SK-N-SH treated with all-trans-retinoic acid at 6 μM for 48 hours (cell line): ENCODE measurements at regions not wholly inside any gene's neighbourhood (a gene's known extent, or its start where the extent isn't known, plus 50 kb on each side); places are given as distances from the start of the nearest gene placed in this dataset.

Experiments
- ATAC-seq: fragments of 200-7000 bp; cut with Tn5 transposase; 3 replicates; pipeline ENCODE4 v1.9.1; 2020; ENCODE audit warnings: mild to moderate bottlenecking, moderate library complexity
- ARNTL ChIP-seq: fragments of 450-650 bp; formaldehyde crosslinking; IDR thresholded peaks from 2 replicates; pipeline ENCODE4 v1.5.0; 2020; ENCODE audit warnings: low read depth, mild to moderate bottlenecking, moderate library complexity, borderline replicate concordance
- BACH2 ChIP-seq: fragments of 250-450 bp; sonication (Bioruptor Pico); IDR thresholded peaks from 2 replicates; pipeline ENCODE4 v1.9.0; 2021; ENCODE audit warnings: mild to moderate bottlenecking, borderline replicate concordance
- CSDC2 ChIP-seq: fragments of 250-450 bp; sonication (Bioruptor Pico); IDR thresholded peaks from 2 replicates; pipeline ENCODE4 v1.5.0; 2020; ENCODE audit warnings: mild to moderate bottlenecking, moderate library complexity
- CSRNP3 ChIP-seq: fragments of 250-450 bp; sonication (Bioruptor Pico); IDR thresholded peaks from 2 replicates; pipeline ENCODE4 v1.5.1; 2021; ENCODE audit warnings: mild to moderate bottlenecking, moderate library complexity
- ESRRG ChIP-seq: fragments of 250-450 bp; sonication (Bioruptor Pico); IDR thresholded peaks from 2 replicates; pipeline ENCODE4 v1.6.1; 2021; ENCODE audit warnings: mild to moderate bottlenecking
- GLIS3 ChIP-seq: fragments of 250-450 bp; sonication (Bioruptor Pico); IDR thresholded peaks from 2 replicates; pipeline ENCODE4 v1.5.0; 2020; ENCODE audit warnings: mild to moderate bottlenecking, moderate library complexity
- ISL1 ChIP-seq: fragments of 250-450 bp; sonication (Bioruptor Pico); IDR thresholded peaks from 2 replicates; pipeline ENCODE4 v2.1.2; 2022; ENCODE audit warnings: mild to moderate bottlenecking, moderate library complexity
- PATZ1 ChIP-seq: fragments of 250-450 bp; sonication (Bioruptor Pico); IDR thresholded peaks from 2 replicates; pipeline ENCODE4 v1.8.0; 2020; ENCODE audit warnings: mild to moderate bottlenecking, moderate library complexity, borderline replicate concordance
- RARB ChIP-seq: fragments of 250-450 bp; sonication (Bioruptor Pico); IDR thresholded peaks from 2 replicates; pipeline ENCODE4 v1.8.0; 2021; ENCODE audit warnings: mild to moderate bottlenecking, moderate library complexity
- SNAI2 ChIP-seq: fragments of 250-450 bp; sonication (Bioruptor Pico); IDR thresholded peaks from 2 replicates; pipeline ENCODE4 v1.5.0; 2020; ENCODE audit warnings: mild to moderate bottlenecking, moderate library complexity
- TCF4 ChIP-seq: fragments of 250-450 bp; sonication (Bioruptor Pico); IDR thresholded peaks from 2 replicates; pipeline ENCODE4 v1.8.0; 2021; ENCODE audit warnings: mild to moderate bottlenecking, moderate library complexity, borderline replicate concordance
- TSHZ2 ChIP-seq: fragments of 250-450 bp; sonication (Bioruptor Pico); IDR thresholded peaks from 2 replicates; pipeline ENCODE4 v1.5.0; 2020; ENCODE audit warnings: mild to moderate bottlenecking, moderate library complexity
- ZC3H10 ChIP-seq: fragments of 250-450 bp; sonication (Bioruptor Pico); IDR thresholded peaks from 2 replicates; pipeline ENCODE4 v1.5.1; 2021; ENCODE audit warnings: mild to moderate bottlenecking, moderate library complexity
- ZFP30 ChIP-seq: fragments of 450-650 bp; formaldehyde crosslinking; IDR thresholded peaks from 2 replicates; pipeline ENCODE4 v1.5.0; 2022; ENCODE audit warnings: mild to moderate bottlenecking, moderate library complexity
- ZNF565 ChIP-seq: fragments of 450-650 bp; formaldehyde crosslinking; conservative IDR thresholded peaks from 2 replicates; pipeline ENCODE4 v1.5.0; 2020; ENCODE audit warnings: low read depth, mild to moderate bottlenecking, moderate library complexity
- ZNF70 ChIP-seq: fragments of 450-650 bp; formaldehyde crosslinking; IDR thresholded peaks from 2 replicates; pipeline ENCODE4 v1.5.0; 2020; ENCODE audit warnings: mild to moderate bottlenecking, moderate library complexity
- ZNF8 ChIP-seq: fragments of 450-650 bp; formaldehyde crosslinking; IDR thresholded peaks from 2 replicates; pipeline ENCODE4 v1.5.0; 2020; ENCODE audit warnings: mild to moderate bottlenecking, moderate library complexity

DNA sequence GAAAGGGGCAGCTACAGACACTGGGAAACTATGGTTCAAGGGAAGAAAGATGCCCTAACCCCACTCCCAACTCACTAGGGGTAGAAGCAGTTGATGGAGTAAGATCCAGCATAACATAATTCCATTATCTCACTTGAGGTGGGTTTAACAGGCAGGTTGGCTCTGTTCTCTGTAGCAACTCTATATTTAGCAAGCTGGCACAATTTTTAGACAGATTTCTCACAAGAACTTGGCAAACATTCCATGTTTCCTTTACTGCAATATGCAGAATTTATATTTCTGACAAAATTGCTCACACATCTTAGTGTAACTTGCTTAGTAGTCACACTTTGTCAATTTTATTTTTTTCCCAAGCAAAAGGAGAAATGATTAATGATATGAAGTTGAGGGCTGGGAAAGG is 475.4 kb downstream of the RMST start:
- ATAC-seq: no peak
- TF ChIP-seq TSHZ2 (CRISPR knock-in tag) (no peak), RARB (no peak), CSRNP3 (CRISPR knock-in tag) (no peak), ZNF8 (no peak), ESRRG (no peak), ZFP30 (CRISPR knock-in tag) (no peak), ARNTL (CRISPR knock-in tag) (no peak), BACH2 (no peak), PATZ1 (CRISPR knock-in tag) (no peak), ZNF70 (CRISPR knock-in tag) (no peak), ZC3H10 (CRISPR knock-in tag) (no peak), ZNF565 (no peak)

- no peak for ATAC-seq
- TF ChIP-seq TSHZ2 (CRISPR knock-in tag): no peak
- TF ChIP-seq PATZ1 (CRISPR knock-in tag): no peak
- TF ChIP-seq CSDC2 (CRISPR knock-in tag): no peak
- no peak for TF ChIP-seq SNAI2 (CRISPR knock-in tag)
- TF ChIP-seq RARB: no peak
- TF ChIP-seq ZNF565: no peak
Measured at GRCh38 chr12:97939156-97939555, 476.6 kb downstream of the RMST start.

GRCh38 chr12:97940105-97940504 is 477.5 kb downstream of the RMST start:
- TF ChIP-seq TSHZ2 (CRISPR knock-in tag): no peak
- no peak for TF ChIP-seq ZC3H10 (CRISPR knock-in tag)
- TF ChIP-seq TCF4 (CRISPR knock-in tag): no peak
- TF ChIP-seq GLIS3 (CRISPR knock-in tag): no peak
- no peak for TF ChIP-seq ISL1 (CRISPR knock-in tag)
- no peak for TF ChIP-seq BACH2
- TF ChIP-seq ZNF70 (CRISPR knock-in tag): no peak
- TF ChIP-seq SNAI2 (CRISPR knock-in tag): no peak
- no peak for TF ChIP-seq PATZ1 (CRISPR knock-in tag)
- no peak for TF ChIP-seq CSDC2 (CRISPR knock-in tag)
- no peak for ATAC-seq
